ENCODE measurements at regions not wholly inside any gene's neighbourhood (a gene's known extent, or its start where the extent isn't known, plus 50 kb on each side); places are given as distances from the start of the nearest gene placed in this dataset.

GRCh38 chr5:38686658-38687057 lies 130.2 kb upstream of the LIFR start:
- Mint-ChIP-seq H3K36me3 (ENCODE audit: insufficient read depth in 1 of 3, low read depth in 3 of 3) (no peaks in the 10 kb centered on the region), H3K4me3 (no peak overlapping the region), H3K9me3 (peaks cover 0 to 4% of the 10 kb centered on the region in 2 experiments; a peak in 3 of 5 replicates), H3K27me3 (ENCODE audit: low read depth) (no peaks in the 10 kb centered on the region; the same call in 1 of the 2 replicates), H3K27ac (no peak overlapping the region), H3K4me1 (no peaks in the 10 kb centered on the region)
- H4K20me1 ChIP-seq (ENCODE audit: control insufficient read depth, insufficient read depth, insufficient read length): no peaks in the 10 kb centered on the region
- WGBS (ENCODE audit: extremely low coverage, insufficient read length, low lambda C conversion rate): no CpG with 5 or more reads among the region's 3 CpGs
- no peak overlapping the region for H3K18ac ChIP-seq (ENCODE audit: insufficient read length, low read depth, low read length)
- H3K27me3 ChIP-seq (ENCODE audit: insufficient read depth, low read length): no peaks in the 10 kb centered on the region
- H3K9ac ChIP-seq (ENCODE audit: extremely low read depth, insufficient read length, low read length): no peak overlapping the region
- H2BK5ac ChIP-seq (ENCODE audit: insufficient read length, low read length): no peak overlapping the region
- no peak overlapping the region for H3K14ac ChIP-seq (ENCODE audit: insufficient read depth, low read length)
- H2BK12ac ChIP-seq (ENCODE audit: insufficient read length, low read depth, low read length): no peak overlapping the region
- no peak overlapping the region for H3K56ac ChIP-seq (ENCODE audit: insufficient read length, low read depth, low read length)
- no peak overlapping the region for H4K5ac ChIP-seq (ENCODE audit: insufficient read length, low read depth, low read length)
- no peaks in the 10 kb centered on the region for H3K9me3 ChIP-seq (ENCODE audit: control insufficient read depth, low read depth, low read length)
- H3K4ac ChIP-seq (ENCODE audit: low read depth, low read length): no peak overlapping the region
- H3K23me2 ChIP-seq (ENCODE audit: insufficient read length, low read depth, low read length, poor library complexity, severe bottlenecking): no peaks in the 10 kb centered on the region
- no peak for DNase-seq
- H4K91ac ChIP-seq (ENCODE audit: insufficient read length, low read depth, low read length): no peak overlapping the region
- no peak overlapping the region for H3K27ac ChIP-seq (ENCODE audit: insufficient read length, low read depth, low read length)
- H3K4me1 ChIP-seq (ENCODE audit: insufficient read depth, low read length): no peaks in the 10 kb centered on the region
- H3K79me2 ChIP-seq (ENCODE audit: insufficient read depth, low read length): no peaks in the 10 kb centered on the region
- no peak overlapping the region for H2AK5ac ChIP-seq (ENCODE audit: insufficient read length, low read length)
- no peak overlapping the region for H2BK15ac ChIP-seq (ENCODE audit: low read depth, low read length)
- H3K23ac ChIP-seq (ENCODE audit: insufficient read length, low read depth, low read length): no peak overlapping the region
- H3K79me1 ChIP-seq (ENCODE audit: insufficient read depth, low read depth, low read length, poor library complexity, severe bottlenecking): no peaks in the 10 kb centered on the region
- no peak overlapping the region for H4K8ac ChIP-seq (replicated peaks; ENCODE audit: insufficient read length, low read depth, low read length)
- no peak overlapping the region for H3T11ph ChIP-seq (ENCODE audit: low read length)
- no peak overlapping the region for H2BK120ac ChIP-seq (ENCODE audit: low read depth, low read length, poor library complexity, severe bottlenecking)
- no peak overlapping the region for H2BK20ac ChIP-seq (ENCODE audit: low read depth, low read length, poor library complexity, severe bottlenecking)
- no peak overlapping the region for H2AFZ ChIP-seq (ENCODE audit: low read length)
- TF ChIP-seq, protein P1, sequence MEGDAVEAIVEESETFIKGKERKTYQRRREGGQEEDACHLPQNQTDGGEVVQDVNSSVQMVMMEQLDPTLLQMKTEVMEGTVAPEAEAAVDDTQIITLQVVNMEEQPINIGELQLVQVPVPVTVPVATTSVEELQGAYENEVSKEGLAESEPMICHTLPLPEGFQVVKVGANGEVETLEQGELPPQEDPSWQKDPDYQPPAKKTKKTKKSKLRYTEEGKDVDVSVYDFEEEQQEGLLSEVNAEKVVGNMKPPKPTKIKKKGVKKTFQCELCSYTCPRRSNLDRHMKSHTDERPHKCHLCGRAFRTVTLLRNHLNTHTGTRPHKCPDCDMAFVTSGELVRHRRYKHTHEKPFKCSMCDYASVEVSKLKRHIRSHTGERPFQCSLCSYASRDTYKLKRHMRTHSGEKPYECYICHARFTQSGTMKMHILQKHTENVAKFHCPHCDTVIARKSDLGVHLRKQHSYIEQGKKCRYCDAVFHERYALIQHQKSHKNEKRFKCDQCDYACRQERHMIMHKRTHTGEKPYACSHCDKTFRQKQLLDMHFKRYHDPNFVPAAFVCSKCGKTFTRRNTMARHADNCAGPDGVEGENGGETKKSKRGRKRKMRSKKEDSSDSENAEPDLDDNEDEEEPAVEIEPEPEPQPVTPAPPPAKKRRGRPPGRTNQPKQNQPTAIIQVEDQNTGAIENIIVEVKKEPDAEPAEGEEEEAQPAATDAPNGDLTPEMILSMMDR (conservative IDR thresholded peaks at IDR 0.05): no peak
- no peak overlapping the region for H3K4me2 ChIP-seq (ENCODE audit: insufficient read depth, insufficient read length, low read length)

All from H9 (cell line).